H9 (cell line): ENCODE measurements at regions not wholly inside any gene's neighbourhood (a gene's known extent, or its start where the extent isn't known, plus 50 kb on each side); places are given as distances from the start of the nearest gene placed in this dataset.

Source experiments
- DNase-seq: peaks from one replicate; pipeline ENCODE4 v3.0.0-alpha.2; 2017
- H2AFZ ChIP-seq: one replicate; pipeline ENCODE4 v1.6.1; 2013; ENCODE audit warnings: mild to moderate bottlenecking, low read length, control low read depth, moderate library complexity
- H2AK5ac ChIP-seq: 2 replicates; pipeline ENCODE4 v1.6.1; 2013; ENCODE audit warnings: low read length, control low read depth, mixed read lengths; ENCODE audit not compliant: insufficient read length
- H2BK120ac ChIP-seq: one replicate; pipeline ENCODE4 v1.6.1; 2013; ENCODE audit warnings: low read depth, mild to moderate bottlenecking, low read length, control low read depth, inconsistent platforms; ENCODE audit not compliant: poor library complexity, severe bottlenecking
- H2BK12ac ChIP-seq: 2 replicates; pipeline ENCODE4 v1.6.1; 2013; ENCODE audit warnings: low read length, control low read depth, mixed read lengths, low read depth; ENCODE audit not compliant: insufficient read length
- H2BK15ac ChIP-seq: 2 replicates; pipeline ENCODE4 v1.6.1; 2013; ENCODE audit warnings: low read depth, low read length, control low read depth
- H2BK20ac ChIP-seq: one replicate; pipeline ENCODE4 v1.6.1; 2013; ENCODE audit warnings: low read depth, mild to moderate bottlenecking, low read length, control low read depth, inconsistent platforms; ENCODE audit not compliant: poor library complexity, severe bottlenecking
- H2BK5ac ChIP-seq: 2 replicates; pipeline ENCODE4 v1.6.1; 2013; ENCODE audit warnings: low read length, control low read depth, mixed read lengths; ENCODE audit not compliant: insufficient read length
- H3K14ac ChIP-seq: 2 replicates; pipeline ENCODE4 v1.6.1; 2013; ENCODE audit warnings: low read length, control low read depth; ENCODE audit not compliant: insufficient read depth
- H3K18ac ChIP-seq: 2 replicates; pipeline ENCODE4 v1.6.1; 2013; ENCODE audit warnings: low read depth, mild to moderate bottlenecking, mixed read lengths, low read length, control low read depth; ENCODE audit not compliant: insufficient read length
- H3K23ac ChIP-seq: 2 replicates; pipeline ENCODE4 v1.6.1; 2013; ENCODE audit warnings: low read length, control low read depth, mixed read lengths, low read depth; ENCODE audit not compliant: insufficient read length
- H3K23me2 ChIP-seq: 2 replicates; pipeline ENCODE4 v1.6.1; 2013; ENCODE audit warnings: low read depth, mild to moderate bottlenecking, mixed read lengths, low read length, control low read depth; ENCODE audit not compliant: insufficient read length, poor library complexity, severe bottlenecking
- H3K27ac ChIP-seq: 2 replicates; pipeline ENCODE4 v1.5.1; 2013; ENCODE audit warnings: low read length, control low read depth, mixed read lengths, low read depth; ENCODE audit not compliant: insufficient read length
- H3K27me3 ChIP-seq: 2 replicates; pipeline ENCODE4 v1.6.1; 2013; ENCODE audit warnings: low read length, control low read depth, inconsistent platforms; ENCODE audit not compliant: insufficient read depth
- H3K4ac ChIP-seq: 2 replicates; pipeline ENCODE4 v1.6.1; 2013; ENCODE audit warnings: low read depth, mild to moderate bottlenecking, control low read depth, inconsistent platforms, low read length, moderate library complexity
- H3K4me1 ChIP-seq: 2 replicates; pipeline ENCODE4 v1.6.1; 2013; ENCODE audit warnings: low read length, control low read depth, inconsistent platforms; ENCODE audit not compliant: insufficient read depth
- H3K4me2 ChIP-seq: 2 replicates; pipeline ENCODE4 v1.6.1; 2013; ENCODE audit warnings: low read length, control low read depth, mixed read lengths; ENCODE audit not compliant: insufficient read length, insufficient read depth
- H3K56ac ChIP-seq: 2 replicates; pipeline ENCODE4 v1.6.1; 2013; ENCODE audit warnings: low read depth, mild to moderate bottlenecking, mixed read lengths, low read length, control low read depth; ENCODE audit not compliant: insufficient read length
- H3K79me1 ChIP-seq: 2 replicates; pipeline ENCODE4 v1.6.1; 2013; ENCODE audit warnings: low read depth, mild to moderate bottlenecking, moderate library complexity, low read length, control low read depth, inconsistent platforms; ENCODE audit not compliant: insufficient read depth, poor library complexity, severe bottlenecking
- H3K79me2 ChIP-seq: 2 replicates; pipeline ENCODE4 v1.6.1; 2013; ENCODE audit warnings: low read length, control low read depth, inconsistent platforms; ENCODE audit not compliant: insufficient read depth
- H3K9ac ChIP-seq: 2 replicates; pipeline ENCODE4 v1.6.1; 2013; ENCODE audit warnings: low read length, control low read depth, mixed read lengths; ENCODE audit not compliant: insufficient read length; ENCODE audit errors: extremely low read depth
- H3K9me3 ChIP-seq: one replicate; pipeline ENCODE4 v1.6.1; 2013; ENCODE audit warnings: low read depth, low read length, inconsistent platforms; ENCODE audit not compliant: control insufficient read depth
- H3T11ph ChIP-seq: one replicate; pipeline ENCODE4 v1.6.1; 2013; ENCODE audit warnings: mild to moderate bottlenecking, low read length, control low read depth, inconsistent platforms
- H4K20me1 ChIP-seq: one replicate; pipeline ENCODE4 v1.6.1; 2013; ENCODE audit not compliant: control insufficient read depth, insufficient read length, insufficient read depth
- H4K5ac ChIP-seq: 2 replicates; pipeline ENCODE4 v1.6.1; 2013; ENCODE audit warnings: low read depth, mild to moderate bottlenecking, mixed read lengths, low read length, control low read depth; ENCODE audit not compliant: insufficient read length
- H4K8ac ChIP-seq: replicated peaks from 2 replicates; pipeline ENCODE4 v1.6.1; 2013; ENCODE audit warnings: low read length, control low read depth, mixed read lengths, low read depth; ENCODE audit not compliant: insufficient read length
- H4K91ac ChIP-seq: 2 replicates; pipeline ENCODE4 v1.6.1; 2013; ENCODE audit warnings: low read depth, mild to moderate bottlenecking, moderate library complexity, mixed read lengths, low read length, control low read depth; ENCODE audit not compliant: insufficient read length
- H3K27ac Mint-ChIP-seq, 3 experiments: 2 replicates in 2 of 3; 3 replicates in 1 of 3; pipeline ENCODE4 v1.8.0; 2020 to 2021; ENCODE audit warnings: mixed read lengths in 3 of 3, mild to moderate bottlenecking in 1 of 3, moderate library complexity in 1 of 3
- H3K27me3 Mint-ChIP-seq: 2 replicates; pipeline ENCODE4 v1.8.0; 2021; ENCODE audit warnings: low read depth, mild to moderate bottlenecking, moderate library complexity, mixed read lengths
- H3K36me3 Mint-ChIP-seq, 3 experiments: 2 replicates in 2 of 3; 3 replicates in 1 of 3; pipeline ENCODE4 v1.8.0; 2020 to 2021; ENCODE audit warnings: low read depth in 3 of 3, mixed read lengths in 3 of 3; ENCODE audit not compliant: insufficient read depth in 1 of 3
- H3K4me1 Mint-ChIP-seq, 2 experiments: 2 replicates each; pipeline ENCODE4 v1.8.0; 2020; ENCODE audit warnings: mixed read lengths in 2 of 2
- H3K4me3 Mint-ChIP-seq, 2 experiments: 2 replicates in 1 of 2; 3 replicates in 1 of 2; pipeline ENCODE4 v1.8.0; 2020 to 2021; ENCODE audit warnings: mild to moderate bottlenecking in 2 of 2, mixed read lengths in 2 of 2, moderate library complexity in 1 of 2
- H3K9me3 Mint-ChIP-seq, 2 experiments: 2 replicates in 1 of 2; 3 replicates in 1 of 2; pipeline ENCODE4 v1.8.0; 2020; ENCODE audit warnings: mild to moderate bottlenecking in 2 of 2, mixed read lengths in 2 of 2, moderate library complexity in 1 of 2
- WGBS: extraction: QIAGEN DNeasy Blood & Tissue Kit; methylation state at CpG from one replicate; pipeline ENCODE4 v1.1.7; 2013; ENCODE audit warnings: missing lambda C conversion rate, low lambda C conversion rate, mixed read lengths; ENCODE audit not compliant: insufficient read length; ENCODE audit errors: extremely low coverage; 5-methylcytosine and 5-hydroxymethylcytosine counted together
- TF ChIP-seq, protein P1 (sequence below): fragments of 200-600 bp; sonication (generic); conservative IDR thresholded peaks from 3 replicates; pipeline ENCODE4 v1.8.0; 2021; ENCODE audit warnings: antibody characterized with exemption, mild to moderate bottlenecking

DNA sequence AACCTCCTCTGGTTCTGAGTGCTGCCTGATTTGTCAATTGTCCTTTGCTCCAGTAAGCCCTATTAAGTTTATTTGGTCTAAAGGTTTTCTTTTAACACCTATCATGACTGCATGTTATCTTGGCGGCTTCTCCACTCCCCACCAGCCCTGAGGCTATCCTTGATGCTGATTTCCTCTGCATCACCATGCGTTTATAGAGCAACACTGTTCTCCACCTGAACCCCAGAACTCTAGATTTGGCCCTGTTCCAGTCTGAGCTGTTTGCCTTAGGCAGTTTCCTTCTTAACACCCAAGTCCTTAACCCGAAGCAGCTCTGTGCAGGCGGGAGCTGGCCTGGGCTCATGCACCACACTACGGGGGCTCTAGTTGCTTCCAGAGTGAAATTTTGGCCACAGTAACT is 98.2 kb upstream of the NPAS2 start:
- no peak overlapping the region for H2AK5ac ChIP-seq
- H2BK5ac ChIP-seq: no peak overlapping the region
- H2BK12ac ChIP-seq: no peak overlapping the region
- H3K56ac ChIP-seq: no peak overlapping the region
- H4K20me1 ChIP-seq: no peaks in the 10 kb centered on the region
- peaks cover 1% of the 10 kb centered on the region; the same call in 1 of the 2 replicates for H3K27me3 Mint-ChIP-seq
- no CpG with 5 or more reads among the region's 5 CpGs for WGBS
- H3K27ac Mint-ChIP-seq: no peak overlapping the region
- H2BK15ac ChIP-seq: no peak overlapping the region
- H3K4me2 ChIP-seq: no peak overlapping the region
- H4K8ac ChIP-seq: no peak overlapping the region
- H3K36me3 Mint-ChIP-seq: no peaks in the 10 kb centered on the region
- H3K4me1 Mint-ChIP-seq: peaks cover 8 to 12% of the 10 kb centered on the region in 2 experiments
- no peak overlapping the region for H3K9ac ChIP-seq
- H3K14ac ChIP-seq: no peak overlapping the region; the same call in 1 of the 2 replicates
- H4K91ac ChIP-seq: no peak overlapping the region
- H3K23me2 ChIP-seq: no peaks in the 10 kb centered on the region
- no peak overlapping the region for H2AFZ ChIP-seq
- no peak overlapping the region for H3K4ac ChIP-seq
- H3K9me3 ChIP-seq: no peaks in the 10 kb centered on the region
- no peak overlapping the region for H3T11ph ChIP-seq
- H3K27ac ChIP-seq: no peak overlapping the region
- no peak overlapping the region for H3K23ac ChIP-seq
- H3K18ac ChIP-seq: no peak overlapping the region
- H2BK120ac ChIP-seq: no peak overlapping the region
- TF ChIP-seq, protein P1, sequence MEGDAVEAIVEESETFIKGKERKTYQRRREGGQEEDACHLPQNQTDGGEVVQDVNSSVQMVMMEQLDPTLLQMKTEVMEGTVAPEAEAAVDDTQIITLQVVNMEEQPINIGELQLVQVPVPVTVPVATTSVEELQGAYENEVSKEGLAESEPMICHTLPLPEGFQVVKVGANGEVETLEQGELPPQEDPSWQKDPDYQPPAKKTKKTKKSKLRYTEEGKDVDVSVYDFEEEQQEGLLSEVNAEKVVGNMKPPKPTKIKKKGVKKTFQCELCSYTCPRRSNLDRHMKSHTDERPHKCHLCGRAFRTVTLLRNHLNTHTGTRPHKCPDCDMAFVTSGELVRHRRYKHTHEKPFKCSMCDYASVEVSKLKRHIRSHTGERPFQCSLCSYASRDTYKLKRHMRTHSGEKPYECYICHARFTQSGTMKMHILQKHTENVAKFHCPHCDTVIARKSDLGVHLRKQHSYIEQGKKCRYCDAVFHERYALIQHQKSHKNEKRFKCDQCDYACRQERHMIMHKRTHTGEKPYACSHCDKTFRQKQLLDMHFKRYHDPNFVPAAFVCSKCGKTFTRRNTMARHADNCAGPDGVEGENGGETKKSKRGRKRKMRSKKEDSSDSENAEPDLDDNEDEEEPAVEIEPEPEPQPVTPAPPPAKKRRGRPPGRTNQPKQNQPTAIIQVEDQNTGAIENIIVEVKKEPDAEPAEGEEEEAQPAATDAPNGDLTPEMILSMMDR: no peak
- no peak overlapping the region for H3K4me3 Mint-ChIP-seq
- peaks cover 0 to 2% of the 10 kb centered on the region in 2 experiments; a peak in 2 of 5 replicates for H3K9me3 Mint-ChIP-seq
- H3K27me3 ChIP-seq: no peaks in the 10 kb centered on the region
- peaks cover 6% of the 10 kb centered on the region; the same call in 1 of the 2 replicates for H3K4me1 ChIP-seq
- H2BK20ac ChIP-seq: no peak overlapping the region
- no peak overlapping the region for H4K5ac ChIP-seq
- no peaks in the 10 kb centered on the region for H3K79me2 ChIP-seq
- DNase-seq: no peak
- H3K79me1 ChIP-seq: no peaks in the 10 kb centered on the region
